HepG2 (cell line): ENCODE measurements at regions not wholly inside any gene's neighbourhood (a gene's known extent, or its start where the extent isn't known, plus 50 kb on each side); places are given as distances from the start of the nearest gene placed in this dataset.

Experiments
- EZH2 ChIP-seq: conservative IDR thresholded peaks from 2 replicates; pipeline ENCODE4 v1.6.1; 2012; ENCODE audit warnings: mild to moderate bottlenecking, low read depth, low read length, moderate library complexity
- GABPA ChIP-seq, 2 experiments: IDR thresholded peaks; 2 replicates each; pipeline ENCODE4 v1.6.1; 2011 to 2016; ENCODE audit warnings: low read depth in 2 of 2, low read length in 1 of 2, missing biosample characterization in 1 of 2, missing genetic modification characterization in 1 of 2
- NR2C2 ChIP-seq: sonication (generic); formaldehyde crosslinking; IDR thresholded peaks from 2 replicates; pipeline ENCODE4 v1.4.0; 2020; ENCODE audit warnings: missing genetic modification reagents, mild to moderate bottlenecking, moderate library complexity, borderline replicate concordance
- POGZ ChIP-seq: sonication (generic); formaldehyde crosslinking; IDR thresholded peaks from 2 replicates; pipeline ENCODE4 v1.4.0; 2020; ENCODE audit warnings: mild to moderate bottlenecking, missing genetic modification reagents
- RFX3 ChIP-seq: IDR thresholded peaks from 2 replicates; pipeline ENCODE4 v1.6.1; 2016; ENCODE audit warnings: missing biosample characterization, missing genetic modification reagents
- SP1 ChIP-seq, 2 experiments: fragments of 450-650 bp in 1 of 2; sonication (generic) in 1 of 2; formaldehyde crosslinking in 1 of 2; IDR thresholded peaks; 2 replicates each; pipeline versions ENCODE4 v1.4.0 to v1.6.1; 2016 to 2020; ENCODE audit warnings: missing genetic modification reagents in 1 of 2
- SP2 ChIP-seq: sonication (generic); formaldehyde crosslinking; IDR thresholded peaks from 2 replicates; pipeline ENCODE4 v1.5.1; 2020; ENCODE audit warnings: mild to moderate bottlenecking, missing genetic modification reagents
- ZNF24 ChIP-seq: fragments of 450-650 bp; IDR thresholded peaks from 2 replicates; pipeline ENCODE4 v1.6.1; 2017; ENCODE audit warnings: antibody characterized with exemption, mild to moderate bottlenecking
- TF ChIP-seq, protein P1 (sequence below): sonication (generic); formaldehyde crosslinking; IDR thresholded peaks from 2 replicates; pipeline ENCODE4 v1.5.0; 2020; ENCODE audit warnings: mild to moderate bottlenecking, missing genetic modification reagents, moderate library complexity
- TF ChIP-seq, protein P2 (sequence below): sonication (generic); formaldehyde crosslinking; IDR thresholded peaks from 2 replicates; pipeline ENCODE4 v1.5.0; 2020; ENCODE audit warnings: missing genetic modification reagents

DNA sequence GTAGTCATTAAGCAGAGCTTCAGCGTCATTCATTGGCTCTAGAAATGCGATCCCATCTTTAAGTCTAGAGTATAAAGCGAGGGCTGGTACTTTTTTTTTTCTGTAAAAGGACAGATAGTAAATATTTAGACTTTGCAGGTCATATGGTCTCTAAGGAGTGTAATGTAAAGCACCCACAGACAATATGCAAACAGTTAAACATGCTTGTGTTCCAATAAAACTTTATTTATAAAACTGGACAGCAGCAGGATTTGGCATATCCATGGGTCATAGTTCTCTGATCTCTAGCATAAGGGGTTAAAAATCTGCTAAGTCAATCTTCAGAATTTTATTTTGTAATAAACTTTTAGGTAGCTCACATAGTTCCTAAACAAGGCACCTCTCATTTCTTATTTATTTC lies 226.8 kb upstream of the TBC1D5 start:
- TF ChIP-seq SP1 (IDR thresholded peaks at IDR 0.05), result no peak
- TF ChIP-seq SP1 (CRISPR knock-in tag; IDR thresholded peaks at IDR 0.05), result no peak
- TF ChIP-seq, protein P1, sequence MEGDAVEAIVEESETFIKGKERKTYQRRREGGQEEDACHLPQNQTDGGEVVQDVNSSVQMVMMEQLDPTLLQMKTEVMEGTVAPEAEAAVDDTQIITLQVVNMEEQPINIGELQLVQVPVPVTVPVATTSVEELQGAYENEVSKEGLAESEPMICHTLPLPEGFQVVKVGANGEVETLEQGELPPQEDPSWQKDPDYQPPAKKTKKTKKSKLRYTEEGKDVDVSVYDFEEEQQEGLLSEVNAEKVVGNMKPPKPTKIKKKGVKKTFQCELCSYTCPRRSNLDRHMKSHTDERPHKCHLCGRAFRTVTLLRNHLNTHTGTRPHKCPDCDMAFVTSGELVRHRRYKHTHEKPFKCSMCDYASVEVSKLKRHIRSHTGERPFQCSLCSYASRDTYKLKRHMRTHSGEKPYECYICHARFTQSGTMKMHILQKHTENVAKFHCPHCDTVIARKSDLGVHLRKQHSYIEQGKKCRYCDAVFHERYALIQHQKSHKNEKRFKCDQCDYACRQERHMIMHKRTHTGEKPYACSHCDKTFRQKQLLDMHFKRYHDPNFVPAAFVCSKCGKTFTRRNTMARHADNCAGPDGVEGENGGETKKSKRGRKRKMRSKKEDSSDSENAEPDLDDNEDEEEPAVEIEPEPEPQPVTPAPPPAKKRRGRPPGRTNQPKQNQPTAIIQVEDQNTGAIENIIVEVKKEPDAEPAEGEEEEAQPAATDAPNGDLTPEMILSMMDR (CRISPR knock-in tag), result no peak
- no peak for TF ChIP-seq SP2 (CRISPR knock-in tag)
- no peak for TF ChIP-seq RFX3
- TF ChIP-seq ZNF24, result no peak
- TF ChIP-seq, protein P2, sequence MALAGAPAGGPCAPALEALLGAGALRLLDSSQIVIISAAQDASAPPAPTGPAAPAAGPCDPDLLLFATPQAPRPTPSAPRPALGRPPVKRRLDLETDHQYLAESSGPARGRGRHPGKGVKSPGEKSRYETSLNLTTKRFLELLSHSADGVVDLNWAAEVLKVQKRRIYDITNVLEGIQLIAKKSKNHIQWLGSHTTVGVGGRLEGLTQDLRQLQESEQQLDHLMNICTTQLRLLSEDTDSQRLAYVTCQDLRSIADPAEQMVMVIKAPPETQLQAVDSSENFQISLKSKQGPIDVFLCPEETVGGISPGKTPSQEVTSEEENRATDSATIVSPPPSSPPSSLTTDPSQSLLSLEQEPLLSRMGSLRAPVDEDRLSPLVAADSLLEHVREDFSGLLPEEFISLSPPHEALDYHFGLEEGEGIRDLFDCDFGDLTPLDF (CRISPR knock-in tag), result no peak
- no peak for TF ChIP-seq GABPA (IDR thresholded peaks at IDR 0.05; ENCODE audit: low read depth, low read length)
- no peak for TF ChIP-seq GABPA (CRISPR knock-in tag; IDR thresholded peaks at IDR 0.05; ENCODE audit: low read depth)
- TF ChIP-seq EZH2, result no peak
- TF ChIP-seq NR2C2 (CRISPR knock-in tag), result no peak
- no peak for TF ChIP-seq POGZ (CRISPR knock-in tag)
